ENCODE measurements at regions not wholly inside any gene's neighbourhood (a gene's known extent, or its start where the extent isn't known, plus 50 kb on each side); places are given as distances from the start of the nearest gene placed in this dataset.

- H3K27ac ChIP-seq (ENCODE audit: extremely low read depth, low read depth, low read length) = no peak overlapping the region
- POLR2A ChIA-PET = no interaction called here
- CTCF ChIA-PET = no interaction called here
- no peaks in the 10 kb centered on the region for H3K9me3 ChIP-seq (ENCODE audit: control insufficient read depth, insufficient read depth, low read depth, low read length)
- no peak for TF ChIP-seq ZNF830 (tag by site-specific recombination; IDR thresholded peaks at IDR 0.05; ENCODE audit: low read depth)
- TF ChIP-seq ZNF311 (tag by site-specific recombination; IDR thresholded peaks at IDR 0.05; ENCODE audit: borderline replicate concordance) = no peak
- TF ChIP-seq TSHZ1 (tag by site-specific recombination; IDR thresholded peaks at IDR 0.05; ENCODE audit: borderline replicate concordance) = no peak
- TF ChIP-seq, protein P1, sequence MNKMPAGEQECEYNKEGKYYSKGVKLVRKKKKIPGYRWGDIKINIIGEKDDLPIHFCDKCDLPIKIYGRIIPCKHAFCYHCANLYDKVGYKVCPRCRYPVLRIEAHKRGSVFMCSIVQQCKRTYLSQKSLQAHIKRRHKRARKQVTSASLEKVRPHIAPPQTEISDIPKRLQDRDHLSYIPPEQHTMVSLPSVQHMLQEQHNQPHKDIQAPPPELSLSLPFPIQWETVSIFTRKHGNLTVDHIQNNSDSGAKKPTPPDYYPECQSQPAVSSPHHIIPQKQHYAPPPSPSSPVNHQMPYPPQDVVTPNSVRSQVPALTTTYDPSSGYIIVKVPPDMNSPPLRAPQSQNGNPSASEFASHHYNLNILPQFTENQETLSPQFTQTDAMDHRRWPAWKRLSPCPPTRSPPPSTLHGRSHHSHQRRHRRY (tag by site-specific recombination; IDR thresholded peaks at IDR 0.05) = no peak
- no peak for TF ChIP-seq ZNF837 (tag by site-specific recombination; IDR thresholded peaks at IDR 0.05)
- TF ChIP-seq ZNF133 (tag by site-specific recombination; IDR thresholded peaks at IDR 0.05) = no peak
- no peak for TF ChIP-seq BCL11B (tag by site-specific recombination; IDR thresholded peaks at IDR 0.05; ENCODE audit: low read depth)
- TF ChIP-seq ZFHX2 (tag by site-specific recombination; conservative IDR thresholded peaks at IDR 0.05) = no peak
- TF ChIP-seq ZFP3 (tag by site-specific recombination; IDR thresholded peaks at IDR 0.05; ENCODE audit: low read depth) = no peak
- TF ChIP-seq OVOL3 (tag by site-specific recombination; IDR thresholded peaks at IDR 0.05) = no peak
- no peak for TF ChIP-seq ZNF391 (tag by site-specific recombination; IDR thresholded peaks at IDR 0.05; ENCODE audit: borderline replicate concordance, low read depth)
- TF ChIP-seq GLIS2 (tag by site-specific recombination; IDR thresholded peaks at IDR 0.05) = no peak
- no peak for TF ChIP-seq ZNF624 (tag by site-specific recombination; IDR thresholded peaks at IDR 0.05)
- TF ChIP-seq ZNF426 (tag by site-specific recombination; IDR thresholded peaks at IDR 0.05) = no peak
- no peak for TF ChIP-seq ZNF629 (tag by site-specific recombination; IDR thresholded peaks at IDR 0.05)
- no peak for TF ChIP-seq ZNF596 (tag by site-specific recombination; IDR thresholded peaks at IDR 0.05)
- no peak for TF ChIP-seq RBAK (tag by site-specific recombination; IDR thresholded peaks at IDR 0.05)
- no peak for TF ChIP-seq ZNF2 (tag by site-specific recombination; IDR thresholded peaks at IDR 0.05)
- no peaks in the 10 kb centered on the region for H3K4me1 ChIP-seq (ENCODE audit: control insufficient read depth, insufficient read depth, low read length)
- H3K4me3 ChIP-seq (ENCODE audit: low read depth, low read length) = no peak overlapping the region
- H3K36me3 ChIP-seq (ENCODE audit: control insufficient read depth in 2 of 2, insufficient read depth in 1 of 2, low read length in 2 of 2) = no peaks in the 10 kb centered on the region
Observed at GRCh38 chr4:13142726-13143125, 341.4 kb downstream of the RAB28 start.

- no peaks in the 10 kb centered on the region for H3K9me3 ChIP-seq (ENCODE audit: control insufficient read depth, insufficient read depth, low read depth, low read length)
- POLR2A ChIA-PET = no interaction called here
- CTCF ChIA-PET = no interaction called here
- no peaks in the 10 kb centered on the region for H3K4me1 ChIP-seq (ENCODE audit: control insufficient read depth, insufficient read depth, low read length)
- no peak overlapping the region for H3K4me3 ChIP-seq (ENCODE audit: low read depth, low read length)
- no peaks in the 10 kb centered on the region for H3K36me3 ChIP-seq (ENCODE audit: control insufficient read depth in 2 of 2, insufficient read depth in 1 of 2, low read length in 2 of 2)
- H3K27ac ChIP-seq (ENCODE audit: extremely low read depth, low read depth, low read length) = no peak overlapping the region
- no peak for TF ChIP-seq ZNF530 (tag by site-specific recombination; IDR thresholded peaks at IDR 0.05; ENCODE audit: low read depth)
- TF ChIP-seq SP7 (tag by site-specific recombination; IDR thresholded peaks at IDR 0.05) = no peak
- TF ChIP-seq REPIN1 (tag by site-specific recombination; IDR thresholded peaks at IDR 0.05; ENCODE audit: low read depth) = no peak
- no peak for TF ChIP-seq ZNF23 (tag by site-specific recombination; IDR thresholded peaks at IDR 0.05; ENCODE audit: borderline replicate concordance)
- no peak for TF ChIP-seq ZNF777 (tag by site-specific recombination; IDR thresholded peaks at IDR 0.05; ENCODE audit: borderline replicate concordance)
- TF ChIP-seq ZNF473 (tag by site-specific recombination; IDR thresholded peaks at IDR 0.05) = no peak
- TF ChIP-seq INSM2 (tag by site-specific recombination; IDR thresholded peaks at IDR 0.05) = no peak
- no peak for TF ChIP-seq ZNF513 (tag by site-specific recombination; IDR thresholded peaks at IDR 0.05)
Observed at GRCh38 chr4:13142191-13142590, 341.9 kb downstream of the RAB28 start.
